NCI-H187 (cell line): ENCODE measurements at regions not wholly inside any gene's neighbourhood (a gene's known extent, or its start where the extent isn't known, plus 50 kb on each side); places are given as distances from the start of the nearest gene placed in this dataset.

Experiments
- DNase-seq, 2 experiments: peaks; one replicate each; lab custom pipeline; 2025; lab: John Stamatoyannopoulos, UW

GRCh38 chr14:101193845-101194372 lies 290.4 kb upstream of the RTL1 start:
- peak; percentile 94 to 95 for DNase-seq

- DNase-seq = no peak
These were observed 291.1 kb upstream of the RTL1 start for GRCh38 chr14:101194373-101195308.

GRCh38 chr14:101195309-101195901 lies 291.9 kb upstream of the RTL1 start:
- DNase-seq = no peak

GRCh38 chr14:101196051-101196712 lies 292.7 kb upstream of the RTL1 start:
- DNase-seq = no peak

GRCh38 chr14:101196795-101197590 lies 293.5 kb upstream of the RTL1 start:
- peak; percentile 45 to 82 for DNase-seq

- DNase-seq = no peak
These were observed 294.3 kb upstream of the RTL1 start for GRCh38 chr14:101197595-101198397.

GRCh38 chr14:101198398-101199027 lies 295.0 kb upstream of the RTL1 start:
- no peak for DNase-seq

GRCh38 chr14:101199028-101199770 lies 295.7 kb upstream of the RTL1 start:
- no peak for DNase-seq

- no peak for DNase-seq
These were observed 296.6 kb upstream of the RTL1 start for GRCh38 chr14:101200008-101200649.

GRCh38 chr14:101200650-101201516 lies 297.4 kb upstream of the RTL1 start:
- DNase-seq = no peak

- DNase-seq = no peak
These were observed 298.1 kb upstream of the RTL1 start for GRCh38 chr14:101201535-101202151.

- DNase-seq = no peak
These were observed 299.3 kb upstream of the RTL1 start for GRCh38 chr14:101202627-101203404.

GRCh38 chr14:101206556-101206955 lies 303.0 kb upstream of the RTL1 start:
- DNase-seq = no peak

GRCh38 chr14:101207041-101207440 lies 303.5 kb upstream of the RTL1 start:
- no peak for DNase-seq

- DNase-seq = no peak
These were observed 304.4 kb upstream of the RTL1 start for GRCh38 chr14:101207897-101208296.

GRCh38 chr14:101209594-101209993 lies 306.1 kb upstream of the RTL1 start:
- DNase-seq = no peak

GRCh38 chr14:101215266-101215665 lies 311.7 kb upstream of the RTL1 start:
- DNase-seq = no peak
